HG03442 (cell line): ENCODE measurements at regions not wholly inside any gene's neighbourhood (a gene's known extent, or its start where the extent isn't known, plus 50 kb on each side); places are given as distances from the start of the nearest gene placed in this dataset.
"Not testable (repeated sequence)": the region's sequence is repeated elsewhere in the genome, so short reads cannot be mapped to it uniquely, and the experiment has no call there.

Experiments
- ATAC-seq: cut with Tn5 transposase; IDR thresholded peaks from one replicate; pipeline ENCODE4 v1.9.1; 2021; ENCODE audit warnings: mild to moderate bottlenecking, moderate library complexity; ENCODE audit not compliant: unreplicated experiment

DNA sequence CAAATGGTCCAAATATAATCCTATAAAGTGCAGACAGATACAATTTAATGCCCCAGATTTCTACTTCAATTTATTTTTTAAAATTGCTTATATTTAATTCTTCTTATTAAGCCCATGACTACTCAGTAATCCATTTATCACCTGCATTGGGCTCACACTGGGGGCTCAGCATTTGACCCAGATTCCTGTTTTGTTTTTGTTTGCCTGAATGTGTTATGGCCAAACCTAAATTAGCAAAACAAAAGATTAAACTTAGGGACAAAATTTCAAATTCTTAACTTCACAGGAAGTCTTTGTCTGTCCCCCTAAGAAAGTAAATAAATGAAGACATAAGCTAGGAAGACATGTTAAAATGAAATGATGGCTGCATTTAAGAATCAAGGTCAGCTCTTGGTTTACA lies 322.3 kb downstream of the RMST start:
- no peak for ATAC-seq

DNA sequence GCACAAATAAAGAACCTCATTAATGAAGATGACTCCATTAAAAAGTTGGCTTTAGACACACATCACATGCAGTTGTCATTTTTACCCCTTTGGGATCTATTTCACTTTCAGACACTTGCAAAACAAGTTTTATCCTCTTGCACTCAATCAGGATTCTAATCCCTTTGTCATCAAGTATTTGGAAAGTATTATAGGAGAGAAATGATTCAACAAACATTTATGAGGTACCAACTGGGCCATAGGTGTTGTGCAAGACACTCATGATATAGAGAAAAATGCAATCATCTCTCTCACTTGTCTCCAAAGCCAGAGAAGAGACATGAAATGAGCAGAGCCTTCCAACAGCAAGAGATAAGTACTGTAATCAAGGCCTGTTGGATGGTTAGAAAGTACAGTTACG lies 327.7 kb downstream of the RMST start:
- no peak for ATAC-seq

DNA sequence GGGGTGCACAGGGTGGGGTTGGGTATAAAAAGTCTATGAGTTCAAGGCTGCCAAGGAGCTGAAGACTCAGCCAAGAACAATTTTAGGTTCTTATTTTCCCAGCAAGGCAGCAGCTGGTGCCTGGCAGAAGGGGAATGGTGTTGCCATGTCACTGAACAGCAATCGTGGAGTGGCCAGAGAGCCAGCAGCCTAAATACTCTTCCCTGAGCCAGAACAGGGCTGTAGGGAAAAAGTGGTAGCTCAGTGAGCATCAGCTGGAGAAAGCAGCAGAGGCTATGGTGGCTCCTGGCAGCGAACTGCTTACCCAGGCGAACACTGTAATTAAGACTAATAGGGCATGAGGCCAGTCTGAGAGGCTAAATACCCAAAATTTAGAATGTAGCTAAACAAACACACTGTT lies 334.9 kb downstream of the RMST start:
- ATAC-seq: no peak

DNA sequence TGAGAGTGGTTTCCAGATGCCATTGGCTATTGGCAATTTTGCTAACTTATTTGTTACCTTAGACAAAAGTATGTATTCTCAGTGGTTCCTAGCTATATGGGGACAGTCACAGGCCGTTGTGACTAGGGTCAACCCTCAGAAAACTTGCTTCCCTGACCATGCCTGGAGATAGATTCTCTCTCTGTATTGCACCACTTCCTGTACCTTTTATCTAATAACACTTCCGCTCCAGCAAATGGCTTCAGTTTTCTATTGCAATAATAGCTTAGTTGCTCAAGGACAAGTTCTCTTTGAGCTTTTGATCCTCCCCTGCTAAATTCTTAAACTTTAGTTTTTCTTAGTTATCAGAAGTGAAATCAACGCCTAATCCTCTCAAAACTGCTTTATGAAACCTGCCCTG lies 338.0 kb downstream of the RMST start:
- ATAC-seq: no peak

DNA sequence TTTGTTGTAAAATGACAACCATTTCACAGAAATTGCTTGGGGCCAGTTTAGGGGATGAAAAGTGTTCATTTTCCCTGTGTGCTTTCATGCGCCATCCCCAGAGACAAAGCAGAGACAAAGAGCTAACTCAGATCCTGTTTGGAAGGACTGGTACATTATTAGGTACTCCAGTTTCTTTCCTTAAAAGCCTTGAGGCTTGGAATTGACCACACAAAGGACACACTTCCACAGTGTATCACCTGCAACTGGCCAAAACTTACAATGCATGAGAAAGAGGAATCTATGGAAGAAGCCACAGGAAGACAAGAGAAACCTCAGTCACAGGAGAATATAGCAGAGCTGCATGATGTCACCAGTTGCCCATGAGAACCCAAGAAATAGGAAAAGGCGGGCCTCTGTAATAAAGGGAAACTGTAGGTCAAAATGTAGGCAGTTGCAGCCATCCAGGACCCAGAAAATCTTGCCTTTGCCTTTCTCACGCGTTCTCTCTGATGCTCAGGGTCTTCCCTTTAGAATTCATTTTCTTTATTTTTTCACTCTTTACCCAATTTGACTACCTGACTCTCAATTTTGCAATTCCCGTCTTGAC lies 339.0 kb downstream of the RMST start:
- ATAC-seq: no peak

DNA sequence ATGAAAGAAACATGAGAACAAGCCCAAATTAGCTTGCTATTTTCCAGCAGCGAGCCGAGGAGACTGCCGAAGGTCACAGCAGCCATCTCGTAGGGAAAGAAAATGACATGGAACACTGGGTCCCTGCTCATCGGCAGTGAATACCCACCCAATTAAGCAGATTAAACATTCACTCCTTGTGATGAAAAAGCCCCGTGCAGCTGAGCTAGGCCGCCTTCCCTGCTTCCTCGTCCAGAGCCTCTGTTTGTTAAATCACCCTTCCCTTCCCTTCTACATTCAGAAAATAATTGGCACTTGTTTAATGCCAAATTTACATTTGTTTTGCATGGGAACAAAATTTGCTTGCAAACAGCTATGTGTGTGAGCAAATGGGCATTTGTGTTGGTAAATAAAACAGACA lies 342.5 kb downstream of the RMST start:
- no peak for ATAC-seq

DNA sequence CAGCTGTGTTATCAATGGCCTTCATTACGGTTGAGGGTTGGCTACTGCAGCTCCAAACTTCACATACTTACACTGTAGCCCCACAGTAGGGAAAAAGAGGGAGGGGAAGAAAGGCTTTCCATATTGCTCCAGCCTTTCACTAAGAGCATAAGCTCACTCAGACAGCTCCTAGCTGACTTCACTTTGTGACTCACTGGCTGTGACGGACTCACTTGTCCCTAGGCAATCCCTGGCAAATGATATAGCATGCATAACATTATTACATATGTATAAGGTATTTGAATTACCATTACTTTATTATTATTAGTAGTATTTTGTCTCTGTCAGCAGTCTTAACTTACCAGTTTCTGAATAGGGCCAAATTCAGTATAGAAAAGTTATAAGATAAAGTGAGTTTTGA lies 350.7 kb downstream of the RMST start:
- ATAC-seq: no peak

DNA sequence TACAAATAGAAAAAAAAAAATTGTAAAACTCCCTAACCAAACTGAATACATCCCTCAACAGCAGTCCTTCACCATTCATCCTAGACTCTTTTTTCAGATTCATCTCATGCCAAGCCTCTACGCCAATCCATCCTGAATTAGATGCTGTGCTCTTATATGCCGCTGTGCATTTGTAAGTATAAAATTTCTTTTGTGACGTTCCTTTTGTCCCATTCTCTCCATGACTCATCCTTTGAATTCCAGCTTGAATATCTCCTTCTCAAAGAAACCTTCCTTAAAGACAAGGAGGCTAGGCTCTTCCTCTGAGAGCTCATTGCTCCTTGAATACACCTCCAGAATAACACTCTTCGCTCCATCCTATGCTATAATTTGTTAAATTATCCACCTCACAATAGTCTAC lies 359.2 kb downstream of the RMST start:
- no peak for ATAC-seq

DNA sequence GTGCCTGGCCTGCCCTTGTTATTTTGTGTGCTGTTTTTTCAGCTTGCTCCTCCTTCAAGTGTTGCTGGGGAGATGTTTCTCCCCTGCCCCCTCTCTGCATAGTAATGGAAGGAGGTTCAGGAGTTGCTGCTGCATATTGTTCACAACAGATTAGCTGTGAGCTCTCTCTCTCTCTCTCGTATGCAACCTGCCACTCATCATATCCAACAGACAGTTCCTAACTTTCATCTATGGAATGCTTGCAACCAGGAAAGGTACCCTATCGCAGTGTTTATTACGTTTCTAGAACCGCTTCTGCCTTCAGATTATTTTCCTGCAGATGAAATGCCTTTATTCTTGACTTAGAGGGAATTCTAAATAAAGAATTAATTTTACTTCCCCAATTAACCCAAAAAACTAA lies 372.9 kb downstream of the RMST start:
- no peak for ATAC-seq

DNA sequence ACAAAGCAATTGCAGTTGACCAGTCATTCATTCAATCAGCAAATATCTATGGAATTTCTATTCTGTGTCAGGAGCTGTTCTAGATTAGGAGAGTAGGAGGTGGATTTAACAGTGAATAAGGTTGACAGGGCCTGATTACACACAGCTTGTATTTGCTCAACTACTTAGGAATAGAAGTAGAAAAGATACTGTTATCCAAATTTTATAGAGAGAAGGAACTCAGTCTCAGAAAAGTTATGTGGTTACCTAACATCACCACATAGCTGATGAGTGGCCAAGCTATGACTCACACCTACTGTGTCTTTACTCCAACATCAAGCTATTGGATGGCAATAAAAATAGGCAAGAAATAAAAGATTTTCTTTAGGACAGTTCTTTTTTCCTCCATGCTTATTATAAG lies 374.8 kb downstream of the RMST start:
- no peak for ATAC-seq

DNA sequence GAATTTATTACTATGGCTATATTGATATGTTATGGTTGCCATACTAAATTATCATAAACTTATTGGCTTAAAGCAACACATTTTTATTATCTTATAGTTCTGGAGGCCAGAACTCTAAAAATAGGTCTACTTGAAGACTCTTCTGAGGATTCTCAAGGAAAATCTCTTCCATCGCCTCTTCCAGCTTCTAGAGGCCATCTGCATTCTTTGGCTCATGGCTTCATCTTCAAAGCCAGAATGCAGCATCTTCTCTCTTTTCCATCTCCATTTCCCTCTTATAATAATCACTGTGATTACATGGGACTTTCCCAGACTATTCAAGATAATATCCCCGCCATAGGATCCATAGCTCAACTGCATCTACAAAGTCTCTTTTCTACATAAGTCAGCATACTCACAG lies 385.4 kb downstream of the RMST start:
- no peak for ATAC-seq

DNA sequence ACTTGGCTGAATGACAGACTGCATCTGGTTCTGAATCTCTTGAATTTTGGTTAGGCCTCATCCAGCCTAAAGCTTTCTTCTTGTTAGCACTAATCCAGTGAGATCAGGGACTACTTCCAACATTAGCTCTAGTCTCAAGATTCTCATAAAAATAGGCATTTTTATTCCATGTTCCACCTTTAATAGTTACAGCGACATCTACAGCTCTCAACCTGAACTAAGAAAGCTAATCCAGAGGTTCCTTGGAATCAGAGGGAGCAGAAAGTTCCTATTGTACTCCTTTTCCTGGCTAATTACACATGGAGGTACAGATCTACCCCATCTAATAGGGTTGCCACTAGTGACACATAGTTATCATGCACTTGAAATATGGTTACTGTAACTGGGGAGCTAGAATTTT lies 391.9 kb downstream of the RMST start:
- ATAC-seq: no peak

DNA sequence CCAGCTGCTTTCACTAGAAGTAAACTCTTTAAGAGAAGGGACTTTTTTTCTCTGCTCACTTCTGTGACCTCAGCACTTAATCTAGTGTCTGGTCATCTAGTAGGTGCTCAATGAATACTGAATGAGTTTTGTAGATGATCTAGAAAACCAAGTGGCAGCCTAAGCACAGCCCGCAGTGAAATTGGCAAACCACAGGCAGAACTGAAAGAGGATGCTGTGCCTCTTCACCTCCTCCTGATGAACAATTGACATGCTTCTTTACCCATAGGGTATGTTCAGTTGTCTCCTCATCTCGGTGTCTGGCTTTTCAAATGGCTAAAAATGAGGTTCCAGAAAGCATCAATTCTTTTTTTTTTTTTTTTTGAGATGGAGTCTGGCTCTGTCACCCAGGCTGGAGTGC lies 399.5 kb downstream of the RMST start:
- ATAC-seq: no peak

DNA sequence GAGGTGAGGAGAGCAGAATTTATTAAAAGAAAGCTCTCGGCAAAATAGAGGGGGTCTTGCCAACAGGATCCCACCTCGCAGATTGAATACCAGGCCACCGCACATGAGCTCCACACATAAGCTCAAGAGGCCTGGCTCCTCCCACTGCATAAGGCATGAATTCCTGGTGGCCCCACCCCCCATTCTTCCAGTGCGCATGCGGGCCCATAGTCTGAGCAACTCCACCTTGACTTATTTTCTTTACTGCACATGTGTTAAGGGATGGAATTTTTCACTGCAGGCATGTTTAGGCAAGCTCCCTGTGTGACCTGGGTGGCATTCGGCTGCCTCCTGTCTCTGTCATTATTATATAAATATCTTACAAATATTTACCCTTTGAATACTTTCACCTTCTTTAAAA lies 412.5 kb downstream of the RMST start:
- ATAC-seq: no peak

DNA sequence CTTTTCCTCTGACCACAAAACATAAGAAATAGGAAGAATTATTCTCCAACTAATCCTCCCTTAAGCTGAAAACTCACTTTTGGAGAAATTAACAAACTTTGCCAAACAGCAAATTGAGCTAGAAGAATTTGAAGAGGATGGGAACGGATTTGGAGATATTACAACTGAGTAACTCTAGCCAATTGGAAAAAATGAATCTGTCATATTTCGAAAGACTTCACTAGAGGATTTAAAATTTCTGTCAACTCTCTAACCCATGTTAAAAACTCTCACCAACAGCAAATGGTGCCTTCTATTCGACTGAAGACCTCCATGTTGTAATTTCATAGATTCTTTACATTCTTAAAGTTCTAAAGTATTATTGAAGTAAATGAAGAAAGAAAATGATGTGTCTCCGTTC lies 414.2 kb downstream of the RMST start:
- no peak for ATAC-seq

DNA sequence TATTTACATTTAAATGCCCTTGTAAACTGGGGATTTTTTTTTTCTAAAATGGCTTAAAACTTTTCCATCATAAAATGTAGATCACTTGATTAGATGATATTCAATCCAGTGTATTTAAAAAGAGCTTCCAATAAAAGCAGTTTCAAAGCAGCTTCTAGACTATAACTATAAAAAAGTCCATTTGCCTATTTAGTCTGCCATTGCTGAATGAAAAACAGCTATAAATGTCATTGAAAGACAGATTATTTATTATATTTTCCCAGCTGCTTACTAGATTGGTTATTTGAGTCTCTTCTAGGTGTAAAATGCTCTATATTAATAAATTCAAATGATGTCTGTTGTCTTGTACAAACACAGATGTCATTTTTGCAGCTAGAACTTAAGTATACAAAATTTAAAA lies 414.8 kb downstream of the RMST start:
- no peak for ATAC-seq

DNA sequence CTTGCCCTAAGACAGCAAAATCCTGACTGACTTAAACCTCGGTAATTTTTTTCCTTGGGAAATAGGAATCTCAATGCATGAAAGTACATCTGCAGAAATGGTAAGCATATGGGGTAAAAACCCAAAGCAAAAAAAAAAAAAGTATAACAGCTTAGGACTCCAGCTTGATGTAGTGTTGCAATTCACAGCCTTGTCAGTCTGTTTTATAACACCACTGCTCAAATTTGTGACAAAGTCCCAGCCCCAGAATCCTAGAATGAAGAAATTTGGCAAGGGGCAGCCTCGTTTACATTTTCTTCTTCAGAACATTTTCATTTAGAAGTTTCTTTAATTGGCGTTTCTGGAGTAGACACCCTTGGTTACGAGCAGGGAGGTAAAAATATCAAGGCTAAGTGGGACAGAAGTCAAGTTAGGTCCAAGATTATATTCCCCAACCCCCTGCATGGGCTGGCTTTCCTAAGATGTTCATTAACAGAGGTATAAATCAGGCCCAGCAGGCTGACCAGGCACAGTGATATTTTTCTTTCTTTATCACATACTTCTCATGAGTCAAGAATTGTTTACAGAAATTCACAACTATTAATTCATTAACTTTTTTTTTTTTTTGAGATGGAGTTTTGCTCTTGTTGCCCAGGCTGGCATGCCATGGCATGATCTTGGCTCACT lies 424.0 kb downstream of the RMST start:
- ATAC-seq: no peak

DNA sequence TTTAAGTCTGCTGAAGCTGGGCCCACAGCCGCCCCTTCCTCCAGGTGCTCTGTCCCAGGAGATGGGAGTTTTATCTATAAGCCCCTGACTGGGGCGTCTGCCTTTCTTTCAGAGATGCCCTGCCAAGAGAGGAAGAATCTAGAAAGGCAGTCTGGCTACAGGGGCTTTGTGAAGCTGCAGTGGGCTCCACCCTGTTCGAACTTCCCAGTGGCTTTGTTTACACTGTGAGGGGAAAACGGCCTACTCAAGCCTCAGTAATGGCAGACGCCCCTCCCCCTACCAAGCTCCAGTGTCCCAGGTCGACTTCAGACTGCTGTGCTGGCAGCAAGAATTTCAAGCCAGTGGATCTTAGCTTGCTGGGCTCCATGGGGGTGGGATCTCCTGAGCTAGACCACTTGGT lies 435.3 kb downstream of the RMST start:
- not testable (repeated sequence) for ATAC-seq

DNA sequence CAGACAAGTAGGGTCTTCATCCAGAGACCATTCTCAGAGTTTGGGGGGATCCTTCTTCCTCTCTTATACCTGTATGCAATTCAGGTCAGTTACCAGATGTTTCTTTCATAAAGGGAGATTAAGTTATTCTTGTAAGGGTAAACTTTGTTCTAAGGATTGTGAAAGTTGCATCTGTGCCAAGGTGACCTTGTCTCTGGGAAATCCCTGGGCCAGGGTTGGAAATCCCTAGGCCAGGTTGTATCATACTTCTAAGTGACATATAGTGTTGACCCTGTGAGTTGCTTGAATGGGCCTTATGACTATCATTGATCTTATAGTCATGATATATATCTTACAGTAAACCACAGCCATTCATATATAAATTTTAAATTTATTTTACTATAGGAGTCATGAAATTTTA lies 436.9 kb downstream of the RMST start:
- ATAC-seq: no peak

DNA sequence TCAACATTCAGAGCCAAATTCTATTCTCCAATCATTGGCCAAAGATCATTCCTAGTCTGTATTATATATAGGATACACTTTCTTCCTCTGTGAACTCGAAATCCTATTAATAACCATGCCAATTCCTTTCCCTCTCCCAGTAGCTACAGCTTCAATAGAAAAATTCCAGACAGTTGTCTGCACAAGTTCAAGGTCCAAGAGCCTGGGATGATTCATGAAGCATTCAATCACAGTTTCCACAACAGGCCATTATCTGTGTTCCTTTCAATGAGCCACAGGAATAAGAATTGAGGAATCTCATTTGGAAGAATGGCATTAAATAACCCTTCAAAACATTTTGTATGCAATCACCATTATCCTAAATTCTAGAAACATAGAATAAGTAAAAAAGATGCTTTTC lies 437.4 kb downstream of the RMST start:
- no peak for ATAC-seq

DNA sequence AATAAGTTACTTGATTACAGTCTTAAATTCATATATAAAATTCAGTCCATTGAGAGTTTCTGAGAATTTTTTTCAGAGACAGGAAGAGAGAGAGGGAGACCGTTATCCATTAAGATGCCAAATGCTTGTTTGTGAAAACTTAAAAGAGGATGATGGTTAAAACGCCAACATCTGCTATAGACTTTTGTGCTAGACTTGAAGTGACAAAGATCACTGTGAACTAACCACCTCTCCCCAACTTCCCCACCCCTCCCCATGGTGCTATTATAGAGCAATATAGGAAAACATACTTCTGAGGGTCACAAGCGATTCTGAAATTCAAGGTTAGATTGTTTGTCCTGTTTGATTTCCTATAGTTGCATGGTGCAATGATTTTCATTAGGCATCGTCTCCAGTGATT lies 440.8 kb downstream of the RMST start:
- no peak for ATAC-seq

DNA sequence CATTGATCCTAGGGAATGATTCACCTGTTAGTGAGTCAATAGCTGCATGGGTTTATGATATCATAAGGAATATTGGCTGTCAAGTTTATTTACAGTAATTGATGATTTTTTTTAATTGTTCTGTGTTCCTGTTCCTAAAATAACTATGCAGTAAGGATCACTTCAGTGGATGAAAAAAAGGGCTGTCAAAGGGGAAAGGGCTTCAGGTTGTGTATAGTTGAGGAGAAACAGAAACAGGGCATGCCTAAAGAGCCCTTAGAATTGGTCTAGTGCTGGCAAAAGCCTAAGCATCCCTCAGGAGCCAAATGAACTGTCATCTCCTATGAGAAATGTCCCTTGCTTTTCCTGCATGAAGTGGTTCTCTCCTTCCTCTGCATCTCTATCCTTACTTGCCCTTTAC lies 444.9 kb downstream of the RMST start:
- ATAC-seq: no peak

DNA sequence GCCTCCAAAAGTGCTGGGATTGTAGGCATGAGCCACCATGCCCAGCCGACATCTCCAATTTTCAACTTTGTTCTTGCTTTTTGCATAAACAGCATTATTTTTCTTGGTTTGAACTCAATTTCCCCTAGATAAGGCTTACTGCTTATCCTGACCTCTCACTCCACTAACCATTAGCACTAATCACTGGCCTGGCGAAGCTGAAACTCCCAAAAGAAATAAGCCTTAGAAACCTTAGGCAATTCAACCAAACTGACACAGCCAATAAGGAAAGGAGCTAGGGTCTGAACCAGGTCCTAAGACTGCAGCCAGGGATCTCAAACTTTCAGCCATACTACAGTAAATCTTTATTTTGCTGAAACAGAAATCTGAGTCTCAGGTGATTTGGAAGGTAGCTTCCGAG lies 448.0 kb downstream of the RMST start:
- ATAC-seq: no peak
